Peyer's patch (tissue), 4 donors: ENCODE measurements at regions not wholly inside any gene's neighbourhood (a gene's known extent, or its start where the extent isn't known, plus 50 kb on each side); places are given as distances from the start of the nearest gene placed in this dataset.

ENCODE experiments used
- DNase-seq, 3 donors: peaks; one replicate each; pipeline ENCODE4 v3.0.0-alpha.2; 2017 to 2019
- H3K27ac ChIP-seq, 4 donors: fragments of 200-600 bp; sonication (generic); one replicate each; pipeline ENCODE4 v1.5.1; 2016 to 2019
- H3K27me3 ChIP-seq, 2 donors: fragments of 200-600 bp; sonication (generic); one replicate each; pipeline ENCODE4 v1.5.1; 2019
- H3K36me3 ChIP-seq, 3 donors: fragments of 200-600 bp; sonication (generic); one replicate each; pipeline ENCODE4 v1.5.1; 2016 to 2019
- H3K4me1 ChIP-seq, 4 donors: fragments of 200-600 bp; sonication (generic); one replicate each; pipeline ENCODE4 v1.5.1; 2016 to 2019
- H3K4me3 ChIP-seq, 4 donors: fragments of 200-600 bp; sonication (generic); 1 replicate in 3 of 4; 2 replicates in 1 of 4; pipeline ENCODE4 v1.5.1; 2016 to 2019; ENCODE audit warnings: mild to moderate bottlenecking in 1 of 4
- H3K9me3 ChIP-seq, 4 donors: fragments of 200-600 bp; sonication (generic); one replicate each; pipeline ENCODE4 v1.5.1; 2016 to 2019; ENCODE audit warnings: mild to moderate bottlenecking in 1 of 4
- CTCF ChIP-seq, 6 experiments: fragments of 450-650 bp in 4 of 6; fragments of 200-600 bp in 2 of 6; sonication (generic) in 1 of 6; IDR thresholded peaks; one replicate each; pipeline ENCODE4 v1.5.1; 2017 to 2019; ENCODE audit warnings: antibody characterized with exemption in 6 of 6, mild to moderate bottlenecking in 3 of 6, moderate library complexity in 1 of 6
- POLR2A ChIP-seq, 2 donors: fragments of 450-650 bp; IDR thresholded peaks; one replicate each; pipeline ENCODE4 v1.5.1; 2017; ENCODE audit warnings: antibody characterized with exemption in 2 of 2, mild to moderate bottlenecking in 2 of 2, moderate library complexity in 2 of 2

- no peak for TF ChIP-seq POLR2A (IDR thresholded peaks at IDR 0.05)
- no peak for TF ChIP-seq CTCF (IDR thresholded peaks at IDR 0.05)
- no peak overlapping the region for H3K27ac ChIP-seq
- no peaks in the 10 kb centered on the region for H3K27me3 ChIP-seq
- H3K36me3 ChIP-seq = no peaks in the 10 kb centered on the region
- no peak overlapping the region for H3K4me3 ChIP-seq
- DNase-seq = no peak
- H3K4me1 ChIP-seq = peaks cover 0 to 7% (median 0%) of the 10 kb centered on the region in 4 donors
- H3K9me3 ChIP-seq = no peaks in the 10 kb centered on the region
Observed at GRCh38 chr6:118743746-118744145, 92.4 kb upstream of the CEP85L start.

- DNase-seq = no peak
- no peaks in the 10 kb centered on the region for H3K36me3 ChIP-seq
- H3K27ac ChIP-seq = no peak overlapping the region
- no peak for TF ChIP-seq POLR2A (IDR thresholded peaks at IDR 0.05)
- no peak for TF ChIP-seq CTCF (IDR thresholded peaks at IDR 0.05)
- peaks cover 0 to 7% (median 0%) of the 10 kb centered on the region in 4 donors for H3K4me1 ChIP-seq
- H3K4me3 ChIP-seq = no peak overlapping the region
- H3K27me3 ChIP-seq = no peaks in the 10 kb centered on the region
- H3K9me3 ChIP-seq = no peaks in the 10 kb centered on the region
Observed at GRCh38 chr6:118740372-118740771, 89.0 kb upstream of the CEP85L start.

GRCh38 chr6:118739696-118740353, 88.4 kb upstream of the CEP85L start:
- no peak for TF ChIP-seq CTCF (IDR thresholded peaks at IDR 0.05)
- no peak for TF ChIP-seq POLR2A (IDR thresholded peaks at IDR 0.05)
- Histone ChIP-seq H3K9me3 (no peaks in the 10 kb centered on the region), H3K4me3 (no peak overlapping the region), H3K27me3 (no peaks in the 10 kb centered on the region), H3K36me3 (no peaks in the 10 kb centered on the region), H3K4me1 (peaks cover 0 to 7% (median 0%) of the 10 kb centered on the region in 4 donors), H3K27ac (no peak overlapping the region)
- DNase-seq = no peak

GRCh38 chr6:118736440-118736839, 85.0 kb upstream of the CEP85L start:
- no peak overlapping the region for H3K27ac ChIP-seq
- no peaks in the 10 kb centered on the region for H3K36me3 ChIP-seq
- H3K27me3 ChIP-seq = no peaks in the 10 kb centered on the region
- H3K4me3 ChIP-seq = no peak overlapping the region
- no peak for DNase-seq
- TF ChIP-seq CTCF (IDR thresholded peaks at IDR 0.05) (no peak), POLR2A (IDR thresholded peaks at IDR 0.05) (no peak)
- no peaks in the 10 kb centered on the region for H3K9me3 ChIP-seq
- H3K4me1 ChIP-seq = no peaks in the 10 kb centered on the region

DNA sequence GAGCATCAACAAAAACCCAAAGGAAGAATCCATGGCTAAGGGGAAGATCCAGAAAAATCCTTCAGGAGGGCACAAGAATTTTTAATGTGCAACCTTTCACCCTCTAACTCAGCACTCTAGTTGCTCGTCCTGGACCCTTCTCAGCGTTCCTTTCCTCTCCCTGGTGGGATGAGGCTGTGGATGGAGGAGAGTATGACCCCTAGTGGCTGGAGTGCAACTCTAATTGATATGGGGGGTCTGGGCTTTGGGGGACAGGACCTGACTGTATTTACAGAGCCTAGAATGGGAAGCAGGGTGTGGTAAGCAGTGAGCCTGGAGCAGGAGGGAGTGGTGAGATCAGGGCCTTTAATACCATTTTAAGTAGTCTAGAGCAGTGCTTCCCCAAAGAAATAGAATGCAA, 83.9 kb upstream of the CEP85L start:
- no peaks in the 10 kb centered on the region for H3K9me3 ChIP-seq
- no peak overlapping the region for H3K27ac ChIP-seq
- H3K4me3 ChIP-seq = no peak overlapping the region
- no peak for DNase-seq
- no peaks in the 10 kb centered on the region for H3K27me3 ChIP-seq
- H3K36me3 ChIP-seq = no peaks in the 10 kb centered on the region
- TF ChIP-seq POLR2A (IDR thresholded peaks at IDR 0.05) (no peak), CTCF (IDR thresholded peaks at IDR 0.05) (peak in 5 of 6 experiments; percentile 4 to 46 (median 23))
- H3K4me1 ChIP-seq = no peaks in the 10 kb centered on the region

DNA sequence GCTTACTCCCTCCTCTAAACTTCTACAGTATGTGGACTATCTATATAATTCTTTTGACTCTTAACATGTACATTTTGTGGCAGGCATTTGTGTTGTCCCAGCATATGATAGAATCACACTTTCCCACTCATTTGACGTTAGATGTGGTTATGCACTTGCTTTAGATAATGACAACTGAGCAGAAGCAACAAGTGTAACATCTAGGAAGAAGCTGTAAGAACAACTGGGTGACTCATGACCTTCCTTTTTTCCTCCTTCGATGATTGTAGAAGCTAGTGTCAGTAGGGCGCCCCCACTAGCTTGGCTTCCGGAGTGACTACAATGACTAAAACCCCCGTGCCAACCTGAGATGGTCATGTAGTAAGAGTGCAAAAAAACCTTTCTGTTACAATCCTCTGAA, 74.6 kb upstream of the CEP85L start:
- H3K36me3 ChIP-seq = no peaks in the 10 kb centered on the region
- no peak overlapping the region for H3K4me3 ChIP-seq
- H3K27ac ChIP-seq = no peak overlapping the region
- TF ChIP-seq POLR2A (IDR thresholded peaks at IDR 0.05) (no peak), CTCF (IDR thresholded peaks at IDR 0.05) (peak in 1 of 6 experiments; percentile 5)
- no peak for DNase-seq
- no peaks in the 10 kb centered on the region for H3K27me3 ChIP-seq
- no peaks in the 10 kb centered on the region for H3K4me1 ChIP-seq
- H3K9me3 ChIP-seq = no peaks in the 10 kb centered on the region
